DOHH2 (cell line): ENCODE measurements at regions not wholly inside any gene's neighbourhood (a gene's known extent, or its start where the extent isn't known, plus 50 kb on each side); places are given as distances from the start of the nearest gene placed in this dataset.

Experiments
- EZH2phosphoT487 ChIP-seq: fragments of 200-600 bp; sonication (generic); IDR thresholded peaks from 2 replicates; pipeline ENCODE4 v1.6.1; 2017; ENCODE audit warnings: borderline replicate concordance, mild to moderate bottlenecking, antibody characterized with exemption, low read length, moderate library complexity, mixed read lengths
- TF ChIP-seq, protein P1 (sequence below): fragments of 200-600 bp; sonication (generic); IDR thresholded peaks from one replicate; pipeline ENCODE4 v1.5.1; 2014; ENCODE audit warnings: antibody characterized with exemption, mild to moderate bottlenecking, low read depth, low read length; ENCODE audit not compliant: poor library complexity, severe bottlenecking

DNA sequence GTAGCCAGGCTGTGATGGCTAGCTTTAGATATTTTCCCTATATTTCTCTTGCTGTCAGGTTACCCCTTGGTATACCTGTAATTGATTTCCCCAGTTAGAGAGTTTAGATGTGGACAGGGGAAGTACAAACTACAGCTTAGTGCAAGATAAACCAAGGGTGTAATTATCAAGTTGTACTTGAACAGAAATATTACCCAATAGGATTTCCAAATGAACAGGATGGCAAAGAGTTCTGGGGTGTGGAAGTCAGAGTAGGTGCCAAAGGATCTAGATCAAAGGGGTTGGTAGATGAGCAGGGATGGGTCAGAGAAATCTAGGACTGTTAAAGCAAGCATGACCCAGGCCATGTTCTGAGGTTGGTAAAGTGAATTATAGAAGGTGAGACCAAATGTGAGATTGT lies 585.2 kb downstream of the CCDC85A start:
- TF ChIP-seq, protein P1, sequence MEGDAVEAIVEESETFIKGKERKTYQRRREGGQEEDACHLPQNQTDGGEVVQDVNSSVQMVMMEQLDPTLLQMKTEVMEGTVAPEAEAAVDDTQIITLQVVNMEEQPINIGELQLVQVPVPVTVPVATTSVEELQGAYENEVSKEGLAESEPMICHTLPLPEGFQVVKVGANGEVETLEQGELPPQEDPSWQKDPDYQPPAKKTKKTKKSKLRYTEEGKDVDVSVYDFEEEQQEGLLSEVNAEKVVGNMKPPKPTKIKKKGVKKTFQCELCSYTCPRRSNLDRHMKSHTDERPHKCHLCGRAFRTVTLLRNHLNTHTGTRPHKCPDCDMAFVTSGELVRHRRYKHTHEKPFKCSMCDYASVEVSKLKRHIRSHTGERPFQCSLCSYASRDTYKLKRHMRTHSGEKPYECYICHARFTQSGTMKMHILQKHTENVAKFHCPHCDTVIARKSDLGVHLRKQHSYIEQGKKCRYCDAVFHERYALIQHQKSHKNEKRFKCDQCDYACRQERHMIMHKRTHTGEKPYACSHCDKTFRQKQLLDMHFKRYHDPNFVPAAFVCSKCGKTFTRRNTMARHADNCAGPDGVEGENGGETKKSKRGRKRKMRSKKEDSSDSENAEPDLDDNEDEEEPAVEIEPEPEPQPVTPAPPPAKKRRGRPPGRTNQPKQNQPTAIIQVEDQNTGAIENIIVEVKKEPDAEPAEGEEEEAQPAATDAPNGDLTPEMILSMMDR, result no peak
- TF ChIP-seq EZH2phosphoT487, result no peak
